ENCODE measurements at regions not wholly inside any gene's neighbourhood (a gene's known extent, or its start where the extent isn't known, plus 50 kb on each side); places are given as distances from the start of the nearest gene placed in this dataset.

- TF ChIP-seq CTCF (IDR thresholded peaks at IDR 0.05; ENCODE audit: insufficient read depth, low read length), result no peak
- TF ChIP-seq POLR2AphosphoS5 (IDR thresholded peaks at IDR 0.05; ENCODE audit: low read depth), result no peak
These were observed 1169.2 kb upstream of the B3GALT2 start for GRCh38 chr1:194355488-194356106.

All from HL-60 (cell line).